ENCODE measurements at regions not wholly inside any gene's neighbourhood (a gene's known extent, or its start where the extent isn't known, plus 50 kb on each side); places are given as distances from the start of the nearest gene placed in this dataset.
"Not testable (repeated sequence)": the region's sequence is repeated elsewhere in the genome, so short reads cannot be mapped to it uniquely, and the experiment has no call there.

DNA sequence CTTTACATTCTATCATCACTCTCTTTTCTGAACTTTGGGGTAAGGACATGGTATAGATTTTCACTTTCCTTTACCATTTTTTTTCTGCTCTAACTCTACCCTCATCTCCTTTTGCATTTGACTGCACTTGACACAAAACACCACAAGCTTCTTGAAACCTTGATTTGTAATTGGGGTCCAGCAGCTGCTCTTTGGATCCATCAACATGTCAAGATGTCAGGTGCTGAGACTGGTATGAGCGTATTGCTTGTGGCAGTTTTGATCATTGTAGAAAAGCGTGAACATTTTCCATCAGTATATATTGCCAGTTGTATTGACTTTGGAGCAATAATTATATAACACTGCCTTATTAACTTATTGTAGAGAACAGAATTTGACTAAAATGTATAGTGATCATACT, 838.6 kb downstream of the TRHDE start:
- no peaks in the 10 kb centered on the region for H3K9me3 ChIP-seq
- H3K36me3 ChIP-seq, result no peaks in the 10 kb centered on the region
- H3K27me3 ChIP-seq, result no peaks in the 10 kb centered on the region
- no peak for TF ChIP-seq POLR2A (IDR thresholded peaks at IDR 0.05)
- TF ChIP-seq, protein P1, sequence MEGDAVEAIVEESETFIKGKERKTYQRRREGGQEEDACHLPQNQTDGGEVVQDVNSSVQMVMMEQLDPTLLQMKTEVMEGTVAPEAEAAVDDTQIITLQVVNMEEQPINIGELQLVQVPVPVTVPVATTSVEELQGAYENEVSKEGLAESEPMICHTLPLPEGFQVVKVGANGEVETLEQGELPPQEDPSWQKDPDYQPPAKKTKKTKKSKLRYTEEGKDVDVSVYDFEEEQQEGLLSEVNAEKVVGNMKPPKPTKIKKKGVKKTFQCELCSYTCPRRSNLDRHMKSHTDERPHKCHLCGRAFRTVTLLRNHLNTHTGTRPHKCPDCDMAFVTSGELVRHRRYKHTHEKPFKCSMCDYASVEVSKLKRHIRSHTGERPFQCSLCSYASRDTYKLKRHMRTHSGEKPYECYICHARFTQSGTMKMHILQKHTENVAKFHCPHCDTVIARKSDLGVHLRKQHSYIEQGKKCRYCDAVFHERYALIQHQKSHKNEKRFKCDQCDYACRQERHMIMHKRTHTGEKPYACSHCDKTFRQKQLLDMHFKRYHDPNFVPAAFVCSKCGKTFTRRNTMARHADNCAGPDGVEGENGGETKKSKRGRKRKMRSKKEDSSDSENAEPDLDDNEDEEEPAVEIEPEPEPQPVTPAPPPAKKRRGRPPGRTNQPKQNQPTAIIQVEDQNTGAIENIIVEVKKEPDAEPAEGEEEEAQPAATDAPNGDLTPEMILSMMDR (IDR thresholded peaks at IDR 0.05), result no peak
- TF ChIP-seq EP300 (IDR thresholded peaks at IDR 0.05), result no peak
- no peaks in the 10 kb centered on the region for H3K4me1 ChIP-seq
- DNase-seq (ENCODE audit: low spot score in 2 of 2), result no peak
- H3K4me3 ChIP-seq, result no peak overlapping the region
- no peak overlapping the region for H3K27ac ChIP-seq
- WGBS, 2 donors, result 97 to 98% methylated on average over 2 of the region's 2 CpGs

- Histone ChIP-seq H3K9me3 (no peaks in the 10 kb centered on the region), H3K27me3 (no peaks in the 10 kb centered on the region), H3K36me3 (no peaks in the 10 kb centered on the region), H3K4me1 (no peaks in the 10 kb centered on the region), H3K4me3 (no peak overlapping the region), H3K27ac (no peak overlapping the region)
- no peak for TF ChIP-seq EP300 (IDR thresholded peaks at IDR 0.05)
- TF ChIP-seq, protein P1 (IDR thresholded peaks at IDR 0.05), result no peak
- no peak for TF ChIP-seq POLR2A (IDR thresholded peaks at IDR 0.05)
- no peak for DNase-seq (ENCODE audit: low spot score in 2 of 2)
- 84 to 85% methylated on average over 4 of the region's 4 CpGs for WGBS, 2 donors
Observed at GRCh38 chr12:73112035-73112816, 840.1 kb downstream of the TRHDE start.

- Histone ChIP-seq H3K4me1 (no peaks in the 10 kb centered on the region), H3K36me3 (no peaks in the 10 kb centered on the region), H3K27me3 (no peaks in the 10 kb centered on the region), H3K27ac (no peak overlapping the region), H3K9me3 (no peaks in the 10 kb centered on the region), H3K4me3 (no peak overlapping the region)
- TF ChIP-seq POLR2A (IDR thresholded peaks at IDR 0.05), result no peak
- WGBS, 2 donors, result 71 to 76% methylated on average over 4 of the region's 4 CpGs
- DNase-seq (ENCODE audit: low spot score in 2 of 2), result no peak
Observed at GRCh38 chr12:73124480-73124879, 852.3 kb downstream of the TRHDE start.

- H3K27ac ChIP-seq, result no peak overlapping the region
- no peaks in the 10 kb centered on the region for H3K9me3 ChIP-seq
- no peaks in the 10 kb centered on the region for H3K4me1 ChIP-seq
- DNase-seq (ENCODE audit: low spot score in 2 of 2), result no peak
- no peaks in the 10 kb centered on the region for H3K27me3 ChIP-seq
- no peaks in the 10 kb centered on the region for H3K36me3 ChIP-seq
- no peak overlapping the region for H3K4me3 ChIP-seq
- TF ChIP-seq EP300 (IDR thresholded peaks at IDR 0.05), result no peak
- TF ChIP-seq, protein P1 (IDR thresholded peaks at IDR 0.05), result no peak
- TF ChIP-seq POLR2A (IDR thresholded peaks at IDR 0.05), result no peak
Observed at GRCh38 chr12:73125148-73125547, 853.0 kb downstream of the TRHDE start.

DNA sequence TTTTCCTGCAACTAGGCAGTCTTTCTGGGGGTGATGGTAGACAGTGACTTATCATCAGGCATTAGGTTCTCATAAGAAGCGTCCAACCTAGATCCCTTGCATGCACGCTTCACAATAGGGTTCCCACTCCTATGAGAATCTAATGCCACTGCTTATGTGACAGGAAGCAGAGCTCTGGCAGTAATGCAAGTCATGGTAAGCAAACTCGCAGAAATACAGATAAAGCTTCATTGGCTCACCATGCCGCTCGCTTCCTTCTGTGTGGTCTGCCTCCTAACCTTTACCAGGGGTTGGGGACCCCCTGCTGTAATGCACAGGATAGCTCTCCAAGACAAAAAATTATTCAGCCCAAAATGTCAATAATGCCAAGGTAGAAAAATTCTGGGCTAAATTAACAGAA, 864.2 kb downstream of the TRHDE start:
- Histone ChIP-seq H3K4me3 (no peak overlapping the region), H3K27me3 (no peaks in the 10 kb centered on the region), H3K36me3 (no peaks in the 10 kb centered on the region), H3K9me3 (no peaks in the 10 kb centered on the region), H3K4me1 (no peaks in the 10 kb centered on the region), H3K27ac (no peak overlapping the region)
- 74 to 76% methylated on average over 5 of the region's 5 CpGs for WGBS, 2 donors
- DNase-seq (ENCODE audit: low spot score in 2 of 2), result no peak
- TF ChIP-seq, protein P1 (IDR thresholded peaks at IDR 0.05), result no peak
- TF ChIP-seq POLR2A (IDR thresholded peaks at IDR 0.05) (no peak), EP300 (IDR thresholded peaks at IDR 0.05) (no peak)

DNA sequence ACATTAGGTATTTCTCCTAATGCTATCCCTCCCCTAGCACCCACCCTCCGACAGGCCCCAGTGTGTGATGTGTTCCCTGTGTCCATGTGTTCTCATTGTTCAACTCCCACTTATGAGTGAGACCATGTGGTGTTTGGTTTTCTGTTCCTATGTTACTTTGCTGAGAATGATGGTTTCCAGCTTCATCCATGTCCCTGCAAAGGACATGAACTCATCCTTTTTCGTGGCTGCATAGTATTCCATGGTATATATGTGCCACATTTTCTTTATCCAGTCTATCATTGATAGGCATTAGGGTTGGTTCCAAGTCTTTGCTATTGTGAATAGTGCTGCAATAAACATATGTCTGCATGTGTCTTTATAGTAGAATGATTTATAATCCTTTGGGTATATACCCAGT, 867.5 kb downstream of the TRHDE start:
- not testable (repeated sequence) for H3K4me3 ChIP-seq; H3K36me3 ChIP-seq; H3K9me3 ChIP-seq; H3K27ac ChIP-seq; H3K27me3 ChIP-seq; H3K4me1 ChIP-seq; DNase-seq (ENCODE audit: low spot score in 2 of 2)
- 83 to 85% methylated on average over 2 of the region's 2 CpGs for WGBS, 2 donors

All from tibial nerve (tissue), 4 donors.